ENCODE measurements at regions not wholly inside any gene's neighbourhood (a gene's known extent, or its start where the extent isn't known, plus 50 kb on each side); places are given as distances from the start of the nearest gene placed in this dataset.

GRCh38 chr16:65876624-65877023 lies 489.9 kb upstream of the CDH5 start:
- no peak overlapping the region for H3K4me3 ChIP-seq (replicated peaks in 1 of 3; ENCODE audit: insufficient read depth in 1 of 3, low read depth in 2 of 3, low read length in 3 of 3)
- in situ Hi-C loops (cut with HindIII; ENCODE audit: extremely low pct_ligation_motif_present, low pct_unique_long_range_greater_than_20kb) (no loop called here), intact Hi-C loops (cut with micrococcal nuclease; ENCODE audit: unreplicated experiment) (no loop called here)
- H3K79me2 ChIP-seq (ENCODE audit: insufficient read depth, low read length), result no peaks in the 10 kb centered on the region
- WGBS (ENCODE audit: low lambda C conversion rate), result 0% methylated on average over 1 of the region's 1 CpG
- H3K27ac ChIP-seq (ENCODE audit: extremely low read length, insufficient read depth, low read length), result no peak overlapping the region
- ChIA-PET CTCF (ENCODE audit: low intra/inter-chr PET ratio, low total read pairs) (no interaction called here), POLR2A (no interaction called here)
- no peak for TF ChIP-seq HMG20B (CRISPR knock-in tag; conservative IDR thresholded peaks at IDR 0.05)
- no peak for TF ChIP-seq ZNF670 (CRISPR knock-in tag; IDR thresholded peaks at IDR 0.05; ENCODE audit: borderline replicate concordance)
- TF ChIP-seq SRSF4 (IDR thresholded peaks at IDR 0.05; ENCODE audit: low read depth, low read length, poor library complexity, severe bottlenecking), result no peak
- no peak for TF ChIP-seq ATF7-NPFF (CRISPR knock-in tag; IDR thresholded peaks at IDR 0.05; ENCODE audit: low read depth)
- no peak for TF ChIP-seq HMG20A (CRISPR knock-in tag; IDR thresholded peaks at IDR 0.05; ENCODE audit: borderline replicate concordance)
- no peak for TF ChIP-seq GABPB1 (CRISPR knock-in tag; IDR thresholded peaks at IDR 0.05)
- TF ChIP-seq CEBPG (CRISPR knock-in tag; IDR thresholded peaks at IDR 0.05), result no peak
- TF ChIP-seq MXI1 (IDR thresholded peaks at IDR 0.05; ENCODE audit: borderline replicate concordance, low read depth, low read length), result no peak
- TF ChIP-seq ZNF589 (CRISPR knock-in tag; conservative IDR thresholded peaks at IDR 0.05), result no peak
- no peak for TF ChIP-seq PAX8 (CRISPR knock-in tag; IDR thresholded peaks at IDR 0.05; ENCODE audit: borderline replicate concordance)
- TF ChIP-seq ZNF143 (CRISPR knock-in tag; IDR thresholded peaks at IDR 0.05), result no peak
- no peak for TF ChIP-seq U2AF1 (optimal IDR thresholded peaks at IDR 0.05; ENCODE audit: low read depth, low read length)
- TF ChIP-seq ZSCAN9 (CRISPR knock-in tag; IDR thresholded peaks at IDR 0.05; ENCODE audit: borderline replicate concordance), result no peak
- TF ChIP-seq NFYC (CRISPR knock-in tag; IDR thresholded peaks at IDR 0.05), result no peak
- TF ChIP-seq NRL (CRISPR knock-in tag; IDR thresholded peaks at IDR 0.05; ENCODE audit: borderline replicate concordance), result no peak
- no peak for TF ChIP-seq XRCC5 (optimal IDR thresholded peaks at IDR 0.05; ENCODE audit: low read length)
- H4K20me1 ChIP-seq (ENCODE audit: insufficient read depth, low read length), result no peaks in the 10 kb centered on the region
- no peaks in the 10 kb centered on the region for H3K9me3 ChIP-seq (ENCODE audit: low read length)
- no peak overlapping the region for H2AFZ ChIP-seq (ENCODE audit: low read length)
- DNase-seq (ENCODE audit: low spot score), result no peak
- H3K4me2 ChIP-seq (ENCODE audit: low read depth, low read length), result no peak overlapping the region
- no peak overlapping the region for H3K9ac ChIP-seq (ENCODE audit: insufficient read depth, low read depth, low read length)
- no peaks in the 10 kb centered on the region for H3K36me3 ChIP-seq (replicated peaks in 1 of 2; ENCODE audit: control insufficient read depth in 1 of 2, insufficient read depth in 2 of 2, low read length in 2 of 2)
- no peak for ATAC-seq
- FAIRE-seq, result no peak
- H3K27me3 ChIP-seq (ENCODE audit: control insufficient read depth in 1 of 2, insufficient read depth in 2 of 2, low read length in 2 of 2), result no peaks in the 10 kb centered on the region
- H3K4me1 ChIP-seq (ENCODE audit: insufficient read depth, low read length), result no peaks in the 10 kb centered on the region
- BruUV-seq (replicated peaks), result no TSS peak
